HCT116 (cell line): ENCODE measurements at regions not wholly inside any gene's neighbourhood (a gene's known extent, or its start where the extent isn't known, plus 50 kb on each side); places are given as distances from the start of the nearest gene placed in this dataset.

Source experiments
- ATAC-seq: fragments of 200-7000 bp; cut with Tn5 transposase; 2 replicates; pipeline ENCODE4 v1.9.1; 2020; ENCODE audit warnings: mild to moderate bottlenecking, moderate library complexity
- BruUV-seq: library from RNA; stranded (reverse); fragments of 400-500 nt; replicated peaks from 2 replicates; lab custom pipeline; 2021; lab: Mats Ljungman, UMichigan
- CTCF ChIA-PET: fragments of 300-600 bp; sonication (Branson Sonifier 250); formaldehyde crosslinking; loops from one replicate; lab custom pipeline; 2021; ENCODE audit warnings: antibody characterized with exemption; lab: Charles Lee
- POLR2A ChIA-PET: fragments of 300-600, 350-600 bp; sonication (Branson Sonifier 250); formaldehyde crosslinking; loops from one replicate; lab custom pipeline; 2021; ENCODE audit warnings: antibody characterized with exemption; lab: Charles Lee
- RAD21 ChIA-PET, 2 experiments: fragments of 300-600 bp; sonication (Branson Sonifier 250); formaldehyde crosslinking; loops; one replicate each; lab custom pipeline; 2023; ENCODE audit warnings: low total read pairs in 2 of 2; ENCODE audit not compliant: uncharacterized antibody in 2 of 2, unreplicated experiment in 2 of 2, low non-redundant PET in 1 of 2; lab: Charles Lee
- DNase-seq: peaks from one replicate; pipeline ENCODE4 v3.0.0-alpha.2; 2010; ENCODE audit warnings: low read depth, low spot score
- H2AFZ ChIP-seq: fragments of 200-600 bp; shearing (Covaris generic), sonication (generic); 2 replicates; pipeline ENCODE4 v1.6.1; 2017; ENCODE audit warnings: low read depth, mixed run types, mixed read lengths, antibody characterized with exemption, low read length; ENCODE audit not compliant: poor library complexity, severe bottlenecking
- H3K27ac ChIP-seq: 2 replicates; pipeline ENCODE4 v1.5.1; 2012; ENCODE audit warnings: low read depth, low read length
- H3K27me3 ChIP-seq: fragments of 200-600 bp; sonication (generic); 2 replicates; pipeline ENCODE4 v1.6.1; 2016; ENCODE audit warnings: mixed run types, low read length, mixed read lengths; ENCODE audit not compliant: insufficient read depth
- H3K36me3 ChIP-seq, 2 experiments: fragments of 200-500 bp in 1 of 2; fragments of 200-600 bp in 1 of 2; sonication (Bioruptor generic) in 1 of 2; sonication (generic) in 1 of 2; 2 replicates each; pipeline versions ENCODE4 v1.5.1 to v1.6.1; 2014 to 2016; ENCODE audit warnings: low read length in 2 of 2, inconsistent platforms in 1 of 2, mixed read lengths in 1 of 2, mixed run types in 1 of 2; ENCODE audit not compliant: insufficient read depth in 2 of 2, control insufficient read depth in 1 of 2
- H3K4me1 ChIP-seq, 2 experiments: fragments of 200-600 bp in 1 of 2; sonication (generic) in 1 of 2; 2 replicates each; pipeline versions ENCODE4 v1.5.1 to v1.6.1; 2012 to 2017; ENCODE audit warnings: low read length in 2 of 2, inconsistent platforms in 1 of 2, mild to moderate bottlenecking in 1 of 2, mixed read lengths in 1 of 2, mixed run types in 1 of 2, moderate library complexity in 1 of 2; ENCODE audit not compliant: insufficient read depth in 2 of 2, control insufficient read depth in 1 of 2
- H3K4me2 ChIP-seq: fragments of 200-600 bp; sonication (generic); 2 replicates; pipeline ENCODE4 v1.6.1; 2017; ENCODE audit warnings: mixed run types, low read length, mixed read lengths
- H3K4me3 ChIP-seq, 2 experiments: fragments of 200-600 bp in 1 of 2; sonication (generic) in 1 of 2; replicated peaks in 1 of 2; 2 replicates each; pipeline ENCODE4 v1.5.1; 2011 to 2016; ENCODE audit warnings: low read length in 2 of 2, control low read depth in 1 of 2, low read depth in 1 of 2, mild to moderate bottlenecking in 1 of 2, mixed read lengths in 1 of 2, mixed run types in 1 of 2
- H3K79me2 ChIP-seq: fragments of 200-600 bp; sonication (generic); 2 replicates; pipeline ENCODE4 v1.6.1; 2017; ENCODE audit warnings: mild to moderate bottlenecking, mixed run types, low read length, moderate library complexity, mixed read lengths; ENCODE audit not compliant: insufficient read depth
- H3K9ac ChIP-seq: fragments of 200-600 bp; sonication (generic); 2 replicates; pipeline ENCODE4 v1.6.1; 2016; ENCODE audit warnings: low read length, mixed read lengths
- H3K9me2 ChIP-seq: fragments of 200-600 bp; sonication (generic), shearing (Covaris generic); 2 replicates; pipeline ENCODE4 v1.6.1; 2017; ENCODE audit warnings: mixed run types, mild to moderate bottlenecking, moderate library complexity; ENCODE audit not compliant: insufficient read depth
- H3K9me3 ChIP-seq, 2 experiments: fragments of 200-500 bp in 1 of 2; fragments of 200-600 bp in 1 of 2; sonication (Bioruptor generic) in 1 of 2; sonication (generic) in 1 of 2; 2 replicates each; pipeline ENCODE4 v1.6.1; 2014 to 2017; ENCODE audit warnings: low read length in 2 of 2, mixed read lengths in 2 of 2, inconsistent platforms in 1 of 2, low read depth in 1 of 2, mild to moderate bottlenecking in 1 of 2, mixed run types in 1 of 2, moderate library complexity in 1 of 2; ENCODE audit not compliant: control insufficient read depth in 1 of 2, insufficient read depth in 1 of 2
- H4K20me1 ChIP-seq: fragments of 200-600 bp; sonication (generic), shearing (Covaris generic); 2 replicates; pipeline ENCODE4 v1.6.1; 2017; ENCODE audit warnings: mixed run types, mild to moderate bottlenecking, moderate library complexity; ENCODE audit not compliant: insufficient read depth
- ATF3 ChIP-seq: IDR thresholded peaks from 2 replicates; pipeline ENCODE4 v1.6.1; 2012
- CBX3 ChIP-seq: IDR thresholded peaks from 2 replicates; pipeline ENCODE4 v1.6.1; 2012; ENCODE audit warnings: low read depth
- CTCF ChIP-seq, 3 experiments: fragments of 200-600 bp in 1 of 3; sonication (generic) in 1 of 3; IDR thresholded peaks in 2 of 3; conservative IDR thresholded peaks in 1 of 3; 2 replicates each; pipeline ENCODE4 v1.5.1; 2012 to 2017; ENCODE audit warnings: low read depth in 2 of 3, low read length in 2 of 3, antibody characterized with exemption in 1 of 3, borderline replicate concordance in 1 of 3, control low read depth in 1 of 3, mild to moderate bottlenecking in 1 of 3, mixed read lengths in 1 of 3, mixed run types in 1 of 3, moderate library complexity in 1 of 3; ENCODE audit not compliant: insufficient read depth in 1 of 3
- EGR1 ChIP-seq: IDR thresholded peaks from 2 replicates; pipeline ENCODE4 v1.6.1; 2012; ENCODE audit warnings: low read depth
- ELF1 ChIP-seq: IDR thresholded peaks from 2 replicates; pipeline ENCODE4 v1.6.1; 2012; ENCODE audit warnings: low read depth, borderline replicate concordance
- EZH2 ChIP-seq: fragments of 200-600 bp; sonication (generic); IDR thresholded peaks from 2 replicates; pipeline ENCODE4 v1.6.1; 2017; ENCODE audit warnings: antibody characterized with exemption, mixed run types
- EZH2phosphoT487 ChIP-seq: fragments of 200-600 bp; IDR thresholded peaks from 2 replicates; pipeline ENCODE4 v1.6.1; 2018; ENCODE audit warnings: antibody characterized with exemption, borderline replicate concordance
- FOSL1 ChIP-seq: IDR thresholded peaks from 2 replicates; pipeline ENCODE4 v1.6.1; 2012; ENCODE audit warnings: low read depth
- JUND ChIP-seq: IDR thresholded peaks from 2 replicates; pipeline ENCODE4 v1.6.1; 2012
- POLR2A ChIP-seq: IDR thresholded peaks from 2 replicates; pipeline ENCODE4 v1.7.0; 2011; ENCODE audit warnings: borderline replicate concordance; ENCODE audit not compliant: insufficient read depth, insufficient read length; ENCODE audit errors: extremely low read depth
- RAD21 ChIP-seq: IDR thresholded peaks from 2 replicates; pipeline ENCODE4 v1.6.1; 2012; ENCODE audit warnings: low read depth, mild to moderate bottlenecking
- REST ChIP-seq: IDR thresholded peaks from 2 replicates; pipeline ENCODE4 v1.6.1; 2012; ENCODE audit warnings: low read depth
- SP1 ChIP-seq: IDR thresholded peaks from 2 replicates; pipeline ENCODE4 v1.6.1; 2012; ENCODE audit warnings: low read depth
- SRF ChIP-seq: IDR thresholded peaks from 2 replicates; pipeline ENCODE4 v1.6.1; 2012; ENCODE audit warnings: low read depth
- TCF7L2 ChIP-seq: IDR thresholded peaks from 2 replicates; pipeline ENCODE4 v1.7.0; 2011; ENCODE audit warnings: borderline replicate concordance, inconsistent platforms; ENCODE audit not compliant: insufficient read depth, insufficient read length; ENCODE audit errors: extremely low read depth
- YY1 ChIP-seq: IDR thresholded peaks from 2 replicates; pipeline ENCODE4 v1.6.1; 2011; ENCODE audit warnings: low read length, low read depth, moderate library complexity, mild to moderate bottlenecking; ENCODE audit not compliant: insufficient replicate concordance; ENCODE audit errors: extremely low read depth
- ZBTB33 ChIP-seq: IDR thresholded peaks from 2 replicates; pipeline ENCODE4 v1.6.1; 2011; ENCODE audit warnings: mild to moderate bottlenecking, low read length, moderate library complexity; ENCODE audit not compliant: insufficient replicate concordance; ENCODE audit errors: extremely low read depth
- ZFX ChIP-seq: fragments of 450-650 bp; IDR thresholded peaks from 2 replicates; pipeline ENCODE4 v1.6.1; 2017
- ZNF274 ChIP-seq: fragments of 200-500 bp; sonication (Bioruptor generic); IDR thresholded peaks from 2 replicates; pipeline ENCODE4 v1.6.1; 2014; ENCODE audit warnings: mild to moderate bottlenecking, low read depth, low read length, inconsistent platforms
- intact Hi-C: fragments of 100-400 bp; cut with micrococcal nuclease; formaldehyde crosslinking; loops from 2 replicates; pipeline ENCODE4 v1.10.0; 2022

GRCh38 chrY:8572916-8573315 lies 764.3 kb upstream of the TSPY4 start:
- BruUV-seq = no TSS peak

More at GRCh38 chrY:8572916-8573315, 764.3 kb upstream of the TSPY4 start:
- Histone ChIP-seq H3K4me2 (no peak overlapping the region), H3K4me1 (no peaks in the 10 kb centered on the region), H3K79me2 (no peaks in the 10 kb centered on the region), H3K9me3 (no peaks in the 10 kb centered on the region), H3K27me3 (no peaks in the 10 kb centered on the region), H3K4me3 (no peak overlapping the region), H4K20me1 (no peaks in the 10 kb centered on the region), H3K36me3 (no peaks in the 10 kb centered on the region), H3K27ac (no peak overlapping the region), H3K9me2 (no peaks in the 10 kb centered on the region), H2AFZ (no peak overlapping the region), H3K9ac (no peak overlapping the region)
- ChIA-PET CTCF (no interaction called here), RAD21 (no interaction called here), POLR2A (no interaction called here)
- DNase-seq = no peak
- no peak for ATAC-seq
- no peak for TF ChIP-seq POLR2A
- TF ChIP-seq YY1 = no peak
- no peak for TF ChIP-seq CTCF (IDR thresholded peaks at IDR 0.05 in 2 of 3, conservative IDR thresholded peaks at IDR 0.05 in 1 of 3; ENCODE audit: borderline replicate concordance in 1 of 3, insufficient read depth in 1 of 3, low read depth in 2 of 3, low read length in 2 of 3)
- TF ChIP-seq REST = no peak
- TF ChIP-seq ATF3 = no peak
- no peak for TF ChIP-seq SRF
- no peak for TF ChIP-seq ELF1
- no peak for TF ChIP-seq SP1
- TF ChIP-seq RAD21 = no peak
- no peak for TF ChIP-seq FOSL1
- TF ChIP-seq JUND = no peak
- TF ChIP-seq EZH2 = no peak
- no peak for TF ChIP-seq ZNF274
- TF ChIP-seq EGR1 = no peak
- no peak for TF ChIP-seq CBX3
- no peak for TF ChIP-seq ZFX
- TF ChIP-seq EZH2phosphoT487 = no peak
- no peak for TF ChIP-seq ZBTB33
- no peak for TF ChIP-seq TCF7L2
- intact Hi-C loops = no loop called here
